Activated T-cell treated with anti-CD3 and anti-CD28 coated beads, Interleukin-2, amount 50 U/mL, for 24 hours (primary cell): ENCODE measurements at regions not wholly inside any gene's neighbourhood (a gene's known extent, or its start where the extent isn't known, plus 50 kb on each side); places are given as distances from the start of the nearest gene placed in this dataset.

Experiments
- DNase-seq: peaks from one replicate; pipeline ENCODE4 v3.0.0-alpha.2; 2020
- H3K27ac Mint-ChIP-seq: 2 replicates; pipeline ENCODE4 v1.8.0; 2020; ENCODE audit warnings: mild to moderate bottlenecking, mixed read lengths
- H3K27me3 Mint-ChIP-seq: 2 replicates; pipeline ENCODE4 v1.8.0; 2020; ENCODE audit warnings: mixed read lengths
- H3K36me3 Mint-ChIP-seq: 2 replicates; pipeline ENCODE4 v1.8.0; 2020; ENCODE audit warnings: low read depth, mixed read lengths
- H3K4me1 Mint-ChIP-seq: 2 replicates; pipeline ENCODE4 v1.8.0; 2020; ENCODE audit warnings: low read depth, mixed read lengths
- H3K4me3 Mint-ChIP-seq: 2 replicates; pipeline ENCODE4 v1.8.0; 2020; ENCODE audit warnings: mild to moderate bottlenecking, moderate library complexity, mixed read lengths
- H3K9me3 Mint-ChIP-seq: 2 replicates; pipeline ENCODE4 v1.8.0; 2020; ENCODE audit warnings: mixed read lengths

- Mint-ChIP-seq H3K4me1 (peaks cover 12% of the 10 kb centered on the region), H3K27ac (no peak overlapping the region), H3K36me3 (no peaks in the 10 kb centered on the region), H3K9me3 (no peaks in the 10 kb centered on the region), H3K27me3 (peaks cover 26% of the 10 kb centered on the region), H3K4me3 (no peak overlapping the region)
- no peak for DNase-seq
Observed at GRCh38 chr7:1286946-1287645, 54.4 kb downstream of the UNCX start.

- peaks cover 30% of the 10 kb centered on the region for H3K27me3 Mint-ChIP-seq
- no peak overlapping the region for H3K27ac Mint-ChIP-seq
- H3K4me1 Mint-ChIP-seq: peaks cover 12% of the 10 kb centered on the region
Observed at GRCh38 chr7:1287752-1288201, 55.1 kb downstream of the UNCX start.

GRCh38 chr7:1288390-1288995 is 55.8 kb downstream of the UNCX start:
- no peaks in the 10 kb centered on the region for H3K9me3 Mint-ChIP-seq
- H3K36me3 Mint-ChIP-seq: no peaks in the 10 kb centered on the region
- H3K4me3 Mint-ChIP-seq: no peak overlapping the region
- H3K27ac Mint-ChIP-seq: no peak overlapping the region
- H3K27me3 Mint-ChIP-seq: peaks cover 36% of the 10 kb centered on the region
- H3K4me1 Mint-ChIP-seq: peaks cover 12% of the 10 kb centered on the region
- DNase-seq: no peak

More at GRCh38 chr7:1287752-1288201, 55.1 kb downstream of the UNCX start:
- H3K36me3 Mint-ChIP-seq: no peaks in the 10 kb centered on the region
- no peak for DNase-seq
- H3K9me3 Mint-ChIP-seq: no peaks in the 10 kb centered on the region
- H3K4me3 Mint-ChIP-seq: no peak overlapping the region

GRCh38 chr7:1288996-1289551 is 56.4 kb downstream of the UNCX start:
- Mint-ChIP-seq H3K9me3 (no peaks in the 10 kb centered on the region), H3K27me3 (peaks cover 36% of the 10 kb centered on the region), H3K4me1 (peaks cover 12% of the 10 kb centered on the region), H3K4me3 (no peak overlapping the region), H3K36me3 (no peaks in the 10 kb centered on the region), H3K27ac (no peak overlapping the region)
- no peak for DNase-seq

GRCh38 chr7:1289666-1290025 is 57.0 kb downstream of the UNCX start:
- Mint-ChIP-seq H3K9me3 (no peaks in the 10 kb centered on the region), H3K36me3 (no peaks in the 10 kb centered on the region), H3K27me3 (peaks cover 36% of the 10 kb centered on the region), H3K27ac (no peak overlapping the region), H3K4me1 (peaks cover 12% of the 10 kb centered on the region), H3K4me3 (peak overlapping the region; percentile 65)
- no peak for DNase-seq

- DNase-seq: peak; percentile 42
- Mint-ChIP-seq H3K36me3 (no peaks in the 10 kb centered on the region), H3K9me3 (no peaks in the 10 kb centered on the region), H3K4me3 (peak overlapping the region; percentile 65), H3K4me1 (peaks cover 12% of the 10 kb centered on the region), H3K27ac (no peak overlapping the region), H3K27me3 (peaks cover 36% of the 10 kb centered on the region)
Observed at GRCh38 chr7:1290026-1290678, 57.5 kb downstream of the UNCX start.

GRCh38 chr7:1290679-1291356 is 58.1 kb downstream of the UNCX start:
- Mint-ChIP-seq H3K27me3 (peaks cover 36% of the 10 kb centered on the region), H3K36me3 (no peaks in the 10 kb centered on the region), H3K9me3 (no peaks in the 10 kb centered on the region), H3K4me3 (peak overlapping the region; percentile 65), H3K27ac (no peak overlapping the region), H3K4me1 (peaks cover 12% of the 10 kb centered on the region)
- peak; percentile 37 for DNase-seq

- no peaks in the 10 kb centered on the region for H3K36me3 Mint-ChIP-seq
- no peaks in the 10 kb centered on the region for H3K9me3 Mint-ChIP-seq
- H3K4me3 Mint-ChIP-seq: peak overlapping the region; percentile 20
- H3K27ac Mint-ChIP-seq: no peak overlapping the region
- peaks cover 12% of the 10 kb centered on the region for H3K4me1 Mint-ChIP-seq
- peaks cover 36% of the 10 kb centered on the region for H3K27me3 Mint-ChIP-seq
- no peak for DNase-seq
Observed at GRCh38 chr7:1291357-1291689, 58.7 kb downstream of the UNCX start.

- H3K4me3 Mint-ChIP-seq: no peak overlapping the region
- no peaks in the 10 kb centered on the region for H3K9me3 Mint-ChIP-seq
- DNase-seq: no peak
- H3K4me1 Mint-ChIP-seq: peaks cover 12% of the 10 kb centered on the region
- no peak overlapping the region for H3K27ac Mint-ChIP-seq
- peaks cover 42% of the 10 kb centered on the region for H3K27me3 Mint-ChIP-seq
- no peaks in the 10 kb centered on the region for H3K36me3 Mint-ChIP-seq
Observed at GRCh38 chr7:1291845-1292765, 59.4 kb downstream of the UNCX start.

GRCh38 chr7:1292972-1293830 is 60.5 kb downstream of the UNCX start:
- peaks cover 49% of the 10 kb centered on the region for H3K27me3 Mint-ChIP-seq
- no peak overlapping the region for H3K27ac Mint-ChIP-seq
- H3K36me3 Mint-ChIP-seq: no peaks in the 10 kb centered on the region
- no peak overlapping the region for H3K4me3 Mint-ChIP-seq
- H3K9me3 Mint-ChIP-seq: no peaks in the 10 kb centered on the region
- no peak for DNase-seq
- peaks cover 12% of the 10 kb centered on the region for H3K4me1 Mint-ChIP-seq

- Mint-ChIP-seq H3K27me3 (peaks cover 49% of the 10 kb centered on the region), H3K27ac (no peak overlapping the region), H3K4me1 (peaks cover 12% of the 10 kb centered on the region), H3K9me3 (no peaks in the 10 kb centered on the region), H3K4me3 (no peak overlapping the region), H3K36me3 (no peaks in the 10 kb centered on the region)
- no peak for DNase-seq
Observed at GRCh38 chr7:1293950-1294411, 61.3 kb downstream of the UNCX start.

GRCh38 chr7:1295776-1296355 is 63.2 kb downstream of the UNCX start:
- no peaks in the 10 kb centered on the region for H3K36me3 Mint-ChIP-seq
- no peak overlapping the region for H3K27ac Mint-ChIP-seq
- peaks cover 37% of the 10 kb centered on the region for H3K27me3 Mint-ChIP-seq
- H3K9me3 Mint-ChIP-seq: no peaks in the 10 kb centered on the region
- H3K4me3 Mint-ChIP-seq: no peak overlapping the region
- DNase-seq: no peak
- H3K4me1 Mint-ChIP-seq: peaks cover 4% of the 10 kb centered on the region
